ENCODE measurements at regions not wholly inside any gene's neighbourhood (a gene's known extent, or its start where the extent isn't known, plus 50 kb on each side); places are given as distances from the start of the nearest gene placed in this dataset.
"Not testable (repeated sequence)": the region's sequence is repeated elsewhere in the genome, so short reads cannot be mapped to it uniquely, and the experiment has no call there.

DNA sequence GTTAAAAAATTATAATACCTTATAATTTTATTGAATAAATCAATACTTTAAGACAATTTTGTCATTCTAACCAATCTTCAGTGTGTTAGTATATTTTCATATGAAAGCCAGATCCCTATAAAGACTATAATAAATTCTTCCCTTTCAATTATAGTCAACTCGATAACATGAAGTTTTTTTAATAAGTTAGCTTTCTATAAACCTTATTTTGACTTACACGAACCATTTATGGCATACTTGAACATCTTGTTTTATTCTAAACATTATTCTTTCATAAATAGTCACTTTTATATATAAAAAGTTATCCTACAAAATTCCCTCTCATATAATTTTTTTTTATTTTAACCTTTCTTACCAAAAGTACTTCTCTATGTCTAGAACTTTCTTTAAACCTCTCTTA is 1002.3 kb downstream of the TMEM121 start:
- TF ChIP-seq, protein P1, sequence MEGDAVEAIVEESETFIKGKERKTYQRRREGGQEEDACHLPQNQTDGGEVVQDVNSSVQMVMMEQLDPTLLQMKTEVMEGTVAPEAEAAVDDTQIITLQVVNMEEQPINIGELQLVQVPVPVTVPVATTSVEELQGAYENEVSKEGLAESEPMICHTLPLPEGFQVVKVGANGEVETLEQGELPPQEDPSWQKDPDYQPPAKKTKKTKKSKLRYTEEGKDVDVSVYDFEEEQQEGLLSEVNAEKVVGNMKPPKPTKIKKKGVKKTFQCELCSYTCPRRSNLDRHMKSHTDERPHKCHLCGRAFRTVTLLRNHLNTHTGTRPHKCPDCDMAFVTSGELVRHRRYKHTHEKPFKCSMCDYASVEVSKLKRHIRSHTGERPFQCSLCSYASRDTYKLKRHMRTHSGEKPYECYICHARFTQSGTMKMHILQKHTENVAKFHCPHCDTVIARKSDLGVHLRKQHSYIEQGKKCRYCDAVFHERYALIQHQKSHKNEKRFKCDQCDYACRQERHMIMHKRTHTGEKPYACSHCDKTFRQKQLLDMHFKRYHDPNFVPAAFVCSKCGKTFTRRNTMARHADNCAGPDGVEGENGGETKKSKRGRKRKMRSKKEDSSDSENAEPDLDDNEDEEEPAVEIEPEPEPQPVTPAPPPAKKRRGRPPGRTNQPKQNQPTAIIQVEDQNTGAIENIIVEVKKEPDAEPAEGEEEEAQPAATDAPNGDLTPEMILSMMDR (IDR thresholded peaks at IDR 0.05; ENCODE audit: control insufficient read depth, insufficient read depth, low read depth, low read length, missing control alignments): no peak
- no peak overlapping the region for H3K4me3 ChIP-seq (ENCODE audit: control insufficient read depth, low read depth, low read length)
- DNase-seq (ENCODE audit: low read depth): no peak

DNA sequence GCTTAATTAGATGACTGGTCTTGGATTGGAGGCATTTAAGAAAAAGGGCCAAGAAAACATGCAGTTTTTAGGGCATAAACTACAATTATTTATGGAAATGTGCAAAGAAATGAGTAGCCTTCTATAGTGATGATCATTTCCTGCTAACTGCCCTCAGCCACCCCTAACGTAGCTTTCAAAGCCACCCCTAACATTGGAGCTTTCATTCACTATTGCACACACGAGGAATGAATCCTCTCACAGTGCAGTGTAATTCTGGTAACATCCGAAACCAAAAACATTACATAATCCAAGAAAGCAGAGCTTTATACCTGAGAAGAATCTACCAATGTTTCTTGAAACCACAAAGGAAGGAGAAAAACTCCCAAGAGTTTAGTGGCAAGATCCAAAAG is 1003.6 kb downstream of the TMEM121 start:
- no peak overlapping the region for H3K4me3 ChIP-seq (ENCODE audit: control insufficient read depth, low read depth, low read length)
- TF ChIP-seq, protein P1 (IDR thresholded peaks at IDR 0.05; ENCODE audit: control insufficient read depth, insufficient read depth, low read depth, low read length, missing control alignments): no peak
- DNase-seq (ENCODE audit: low read depth): no peak

GRCh38 chr14:106530423-106531107 is 1004.2 kb downstream of the TMEM121 start:
- no peak for DNase-seq (ENCODE audit: low read depth)
- TF ChIP-seq, protein P1 (IDR thresholded peaks at IDR 0.05; ENCODE audit: control insufficient read depth, insufficient read depth, low read depth, low read length, missing control alignments): no peak
- no peak overlapping the region for H3K4me3 ChIP-seq (ENCODE audit: control insufficient read depth, low read depth, low read length)

DNA sequence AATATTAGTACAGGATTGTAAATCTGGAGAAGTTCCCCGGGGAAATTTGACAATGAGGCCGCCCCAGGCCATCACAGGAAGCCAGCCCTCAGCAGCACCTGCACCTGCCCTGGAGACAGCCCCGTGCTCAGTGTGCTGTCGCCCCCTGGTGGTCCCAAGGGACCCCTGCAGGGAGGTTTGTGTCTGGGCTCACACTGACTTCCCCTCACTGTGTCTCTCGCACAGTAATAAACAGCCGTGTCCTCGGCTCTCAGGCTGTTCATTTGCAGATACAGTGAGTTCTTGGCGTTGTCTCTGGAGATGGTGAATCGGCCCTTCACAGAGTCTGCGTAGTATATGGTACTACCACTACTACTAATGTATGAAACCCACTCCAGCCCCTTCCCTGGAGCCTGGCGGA is 1011.2 kb downstream of the TMEM121 start:
- H3K4me3 ChIP-seq (ENCODE audit: control insufficient read depth, low read depth, low read length); DNase-seq (ENCODE audit: low read depth): not testable (repeated sequence)

DNA sequence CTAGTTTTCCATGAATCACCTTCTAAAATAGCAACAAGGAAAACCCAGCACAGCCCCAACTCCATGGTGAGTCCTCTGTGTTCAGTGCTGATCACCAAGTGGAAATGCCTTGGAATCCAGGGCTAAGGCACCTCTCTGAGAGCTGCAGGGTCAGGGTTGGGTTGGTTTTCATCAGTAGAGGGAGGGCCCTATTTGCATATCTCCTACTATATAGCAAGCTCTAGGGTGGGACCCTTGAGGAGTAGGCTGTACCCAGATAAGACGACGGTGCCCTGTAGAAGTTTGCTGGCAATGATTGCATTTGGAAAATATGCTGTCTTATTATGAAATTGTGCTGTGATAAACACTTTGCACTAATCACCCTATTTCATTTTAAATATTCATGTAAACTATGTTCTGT is 1011.8 kb downstream of the TMEM121 start:
- H3K4me3 ChIP-seq (ENCODE audit: control insufficient read depth, low read depth, low read length): no peak overlapping the region
- no peak for DNase-seq (ENCODE audit: low read depth)
- TF ChIP-seq, protein P1 (IDR thresholded peaks at IDR 0.05; ENCODE audit: control insufficient read depth, insufficient read depth, low read depth, low read length, missing control alignments): no peak

GRCh38 chr14:106547735-106548434 is 1021.5 kb downstream of the TMEM121 start:
- H3K4me3 ChIP-seq (ENCODE audit: control insufficient read depth, low read depth, low read length): no peak overlapping the region
- no peak for DNase-seq (ENCODE audit: low read depth)
- TF ChIP-seq, protein P1 (IDR thresholded peaks at IDR 0.05; ENCODE audit: control insufficient read depth, insufficient read depth, low read depth, low read length, missing control alignments): no peak

DNA sequence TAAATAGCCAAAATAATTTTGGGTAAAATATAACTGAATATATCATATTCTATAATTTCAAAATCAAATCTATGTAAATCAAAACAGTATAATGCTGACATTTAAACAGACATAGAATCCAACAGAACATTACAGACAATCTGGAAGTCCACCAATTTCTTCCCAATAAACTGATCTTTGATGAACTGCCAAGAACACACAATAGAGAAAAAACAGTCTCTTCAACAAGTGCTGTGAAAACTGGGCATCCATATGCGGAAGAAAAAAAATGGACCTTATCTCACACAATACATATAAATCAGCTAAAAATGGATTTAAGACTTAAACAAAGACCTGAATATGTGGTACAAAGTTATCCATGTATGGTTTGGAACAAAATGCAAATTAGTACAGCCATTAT is 1022.7 kb downstream of the TMEM121 start:
- TF ChIP-seq, protein P1 (IDR thresholded peaks at IDR 0.05; ENCODE audit: control insufficient read depth, insufficient read depth, low read depth, low read length, missing control alignments): no peak
- no peak overlapping the region for H3K4me3 ChIP-seq (ENCODE audit: control insufficient read depth, low read depth, low read length)
- no peak for DNase-seq (ENCODE audit: low read depth)
